ENCODE measurements at regions not wholly inside any gene's neighbourhood (a gene's known extent, or its start where the extent isn't known, plus 50 kb on each side); places are given as distances from the start of the nearest gene placed in this dataset.

DNA sequence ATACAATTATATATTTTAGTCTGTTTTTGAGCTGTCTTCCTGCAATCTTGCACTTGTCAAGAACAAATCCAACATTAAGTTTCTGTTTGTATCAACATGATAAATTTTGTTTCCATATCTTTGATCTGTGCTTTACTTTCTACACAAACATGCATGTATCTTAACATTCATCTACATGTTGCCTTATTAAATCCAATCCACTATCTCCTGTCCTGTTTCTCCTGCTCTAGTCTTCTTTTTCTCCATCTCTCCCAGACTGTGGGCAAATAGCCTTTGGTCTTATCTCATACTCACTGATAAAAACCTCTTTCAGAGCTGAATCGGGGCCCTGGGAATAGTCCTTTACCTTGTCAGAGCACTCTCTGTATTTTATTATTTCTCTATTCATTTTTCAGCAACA is 101.3 kb downstream of the PLPPR4 start:
- DNase-seq (no peak), ATAC-seq (ENCODE audit: poor library complexity) (no peak)
- Histone ChIP-seq H3K4me3 (ENCODE audit: low read length) (no peak overlapping the region), H3K27me3 (ENCODE audit: control insufficient read depth in 1 of 2, insufficient read depth in 2 of 2, low read length in 2 of 2) (no peaks in the 10 kb centered on the region), H3K4me1 (ENCODE audit: insufficient read depth, low read length) (no peaks in the 10 kb centered on the region), H3K27ac (ENCODE audit: low read depth in 1 of 2, low read length in 2 of 2) (no peak overlapping the region), H3K36me3 (ENCODE audit: insufficient read depth, low read length) (no peaks in the 10 kb centered on the region), H3K9me3 (ENCODE audit: control insufficient read depth in 1 of 2, insufficient read depth in 1 of 2, low read length in 2 of 2) (no peaks in the 10 kb centered on the region)
- Mint-ChIP-seq H3K9me3 (no peaks in the 10 kb centered on the region), H3K4me3 (no peak overlapping the region), H3K4me1 (ENCODE audit: low read depth) (no peaks in the 10 kb centered on the region), H3K36me3 (ENCODE audit: low read depth) (no peaks in the 10 kb centered on the region), H3K27me3 (no peaks in the 10 kb centered on the region), H3K27ac (no peak overlapping the region)
- ChIA-PET CTCF (no interaction called here), POLR2A (no interaction called here)
- no peak for TF ChIP-seq CTCF (IDR thresholded peaks at IDR 0.05)
- intact Hi-C loops (cut with DNase I, micrococcal nuclease), result loop anchor here in 1 of 2 experiments (1.0 kb wide), 1 partner anchor 22 kb away; no protein-coding TSS in a partner anchor

DNA sequence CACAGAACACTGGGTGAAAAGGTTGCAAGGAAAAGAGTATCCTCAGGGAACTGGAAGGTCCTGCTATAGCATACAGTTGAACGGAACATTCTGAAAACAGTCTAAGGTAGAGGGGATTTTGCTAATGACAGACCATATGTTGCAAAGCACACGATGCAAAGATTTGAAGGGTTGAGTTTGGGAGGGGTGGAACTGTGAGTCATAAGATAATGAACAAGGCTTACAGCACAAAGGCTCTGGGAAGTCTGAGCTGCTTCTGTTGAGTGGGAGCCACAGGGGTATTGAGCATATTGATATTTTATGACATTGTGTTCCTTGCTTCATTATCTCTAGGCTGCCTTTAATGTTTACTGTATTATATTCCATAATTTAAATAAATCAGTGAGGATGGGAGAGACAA is 104.9 kb downstream of the PLPPR4 start:
- H3K27me3 ChIP-seq (ENCODE audit: control insufficient read depth in 1 of 2, insufficient read depth in 2 of 2, low read length in 2 of 2), result no peaks in the 10 kb centered on the region
- no peaks in the 10 kb centered on the region for H3K9me3 ChIP-seq (ENCODE audit: control insufficient read depth in 1 of 2, insufficient read depth in 1 of 2, low read length in 2 of 2)
- no peaks in the 10 kb centered on the region for H3K4me1 ChIP-seq (ENCODE audit: insufficient read depth, low read length)
- POLR2A ChIA-PET, result no interaction called here
- no peak overlapping the region for H3K27ac ChIP-seq (ENCODE audit: low read depth in 1 of 2, low read length in 2 of 2)
- DNase-seq, result no peak
- Mint-ChIP-seq H3K4me3 (no peak overlapping the region), H3K36me3 (ENCODE audit: low read depth) (no peaks in the 10 kb centered on the region), H3K27me3 (no peaks in the 10 kb centered on the region), H3K9me3 (no peaks in the 10 kb centered on the region), H3K4me1 (ENCODE audit: low read depth) (no peaks in the 10 kb centered on the region), H3K27ac (no peak overlapping the region)
- CTCF ChIA-PET, result no interaction called here
- no peak for TF ChIP-seq CTCF (IDR thresholded peaks at IDR 0.05)
- H3K36me3 ChIP-seq (ENCODE audit: insufficient read depth, low read length), result no peaks in the 10 kb centered on the region
- no peak overlapping the region for H3K4me3 ChIP-seq (ENCODE audit: low read length)
- intact Hi-C loops (cut with DNase I, micrococcal nuclease), result no loop called here
- no peak for ATAC-seq (ENCODE audit: poor library complexity)

- no peaks in the 10 kb centered on the region for H3K4me1 ChIP-seq (ENCODE audit: insufficient read depth, low read length)
- no peak for TF ChIP-seq CTCF (IDR thresholded peaks at IDR 0.05)
- no peak for ATAC-seq (ENCODE audit: poor library complexity)
- no peak overlapping the region for H3K4me3 Mint-ChIP-seq
- no peaks in the 10 kb centered on the region for H3K9me3 Mint-ChIP-seq
- no peak overlapping the region for H3K4me3 ChIP-seq (ENCODE audit: low read length)
- no peak overlapping the region for H3K27ac ChIP-seq (ENCODE audit: low read depth in 1 of 2, low read length in 2 of 2)
- H3K27me3 ChIP-seq (ENCODE audit: control insufficient read depth in 1 of 2, insufficient read depth in 2 of 2, low read length in 2 of 2), result no peaks in the 10 kb centered on the region
- no peaks in the 10 kb centered on the region for H3K4me1 Mint-ChIP-seq (ENCODE audit: low read depth)
- no peaks in the 10 kb centered on the region for H3K36me3 ChIP-seq (ENCODE audit: insufficient read depth, low read length)
- no peak for DNase-seq
- H3K9me3 ChIP-seq (ENCODE audit: control insufficient read depth in 1 of 2, insufficient read depth in 1 of 2, low read length in 2 of 2), result no peaks in the 10 kb centered on the region
- intact Hi-C loops (cut with DNase I, micrococcal nuclease), result no loop called here
- CTCF ChIA-PET, result no interaction called here
- no peaks in the 10 kb centered on the region for H3K36me3 Mint-ChIP-seq (ENCODE audit: low read depth)
- H3K27me3 Mint-ChIP-seq, result no peaks in the 10 kb centered on the region
- POLR2A ChIA-PET, result interaction anchor here (0.6 kb wide), 1 partner anchor 433 kb away, joined by 4 read pairs; no protein-coding TSS in a partner anchor
- no peak overlapping the region for H3K27ac Mint-ChIP-seq
These were observed 106.2 kb downstream of the PLPPR4 start for GRCh38 chr1:99370476-99370875.

Measured in CD4-positive, alpha-beta T cell (primary cell).